GM18951 (cell line): ENCODE measurements at regions not wholly inside any gene's neighbourhood (a gene's known extent, or its start where the extent isn't known, plus 50 kb on each side); places are given as distances from the start of the nearest gene placed in this dataset.
"Not testable (repeated sequence)": the region's sequence is repeated elsewhere in the genome, so short reads cannot be mapped to it uniquely, and the experiment has no call there.

Experiments used
- POLR2A ChIP-seq: IDR thresholded peaks from 4 replicates; pipeline ENCODE4 v1.6.1; 2011; ENCODE audit warnings: mild to moderate bottlenecking; ENCODE audit not compliant: insufficient read length, insufficient read depth; ENCODE audit errors: extremely low read depth
- in situ Hi-C: fragments of 300-500 bp; cut with MboI; formaldehyde crosslinking; loops from one replicate; pipeline ENCODE4 v1.12.0; 2022; ENCODE audit warnings: low sequenced_read_pairs, mixed read lengths, inconsistent platforms; ENCODE audit not compliant: unreplicated experiment

DNA sequence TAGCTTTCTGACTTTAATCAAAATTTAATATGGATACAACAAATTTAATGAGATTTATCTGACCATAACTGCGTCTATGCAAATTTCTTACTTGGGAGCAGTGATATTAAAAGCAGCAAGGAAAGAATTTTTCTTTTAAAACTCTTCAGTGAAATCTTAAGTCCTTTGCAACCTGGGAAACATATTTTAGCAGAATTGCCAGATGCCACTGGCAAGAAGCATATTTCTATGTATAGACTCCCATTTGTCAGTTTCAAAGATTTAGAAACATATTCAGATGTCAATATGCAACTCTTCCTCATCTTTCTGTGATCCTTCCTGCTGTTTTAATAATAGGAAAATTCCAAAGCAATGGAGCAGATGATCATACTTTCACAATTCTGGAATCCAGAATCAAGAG is 911.3 kb downstream of the LUZP2 start:
- in situ Hi-C loops: no loop called here
- no peak for TF ChIP-seq POLR2A

GRCh38 chr11:25415793-25416192 is 916.1 kb upstream of the ANO3 start:
- no peak for TF ChIP-seq POLR2A
- in situ Hi-C loops: no loop called here

DNA sequence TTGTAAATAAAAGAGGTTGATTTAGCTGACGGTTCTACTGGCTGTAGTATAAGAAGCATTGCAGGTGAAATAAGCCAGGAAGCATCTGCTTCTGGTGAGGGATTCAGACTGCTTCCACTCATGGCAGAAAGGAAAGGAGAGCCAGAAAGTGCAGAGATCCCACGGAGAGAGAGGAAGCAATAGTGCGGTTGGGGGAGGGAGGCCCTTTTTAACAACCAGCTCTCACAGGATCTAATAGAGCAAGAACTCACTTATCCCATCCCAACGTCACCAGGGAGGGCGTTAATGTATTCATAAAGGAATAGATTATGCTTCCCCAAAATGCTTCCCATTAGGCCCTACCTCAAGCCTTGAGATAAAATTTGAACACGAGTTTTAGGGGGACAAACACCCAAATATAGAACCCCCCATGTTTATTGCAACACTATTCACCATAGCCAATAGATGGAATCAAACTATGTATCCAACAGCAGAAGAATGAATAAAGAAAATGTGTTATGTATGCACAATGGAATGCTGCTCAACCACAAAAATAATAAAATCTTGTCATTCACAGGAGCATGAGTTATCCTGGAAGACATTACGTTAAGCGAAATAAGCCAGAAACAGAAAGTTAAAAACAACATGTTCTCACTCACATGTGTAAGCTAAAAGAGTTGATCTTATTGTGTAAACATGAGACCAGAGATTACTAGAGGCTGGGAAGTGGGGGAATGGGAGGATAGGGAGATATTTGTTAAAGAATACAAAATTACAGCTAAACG is 908.3 kb upstream of the ANO3 start:
- in situ Hi-C loops: no loop called here
- TF ChIP-seq POLR2A: no peak

- in situ Hi-C loops: no loop called here
Observed at GRCh38 chr11:25432376-25432775, 899.6 kb upstream of the ANO3 start.

DNA sequence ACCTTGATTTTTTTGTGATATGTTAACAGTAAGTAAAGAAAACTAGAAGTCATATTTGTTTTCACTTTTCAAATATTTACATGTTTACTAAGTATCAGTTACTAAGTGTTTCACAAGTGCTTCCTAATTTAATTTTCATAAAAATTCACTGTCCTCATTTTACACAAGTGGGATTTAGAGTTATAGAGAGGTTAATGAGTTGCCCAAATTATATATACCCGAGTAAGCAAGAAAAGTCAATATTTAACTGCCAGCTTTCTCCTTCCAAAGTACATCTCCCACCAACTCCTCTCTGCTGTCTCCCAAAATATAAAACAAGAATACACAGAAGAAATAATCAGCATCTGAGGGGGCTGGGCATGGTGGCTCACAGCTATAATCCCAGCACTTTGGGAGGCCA is 896.7 kb upstream of the ANO3 start:
- TF ChIP-seq POLR2A: no peak
- in situ Hi-C loops: no loop called here

More at GRCh38 chr11:25432376-25432775, 899.6 kb upstream of the ANO3 start:
- no peak for TF ChIP-seq POLR2A

GRCh38 chr11:25436326-25436725 is 895.6 kb upstream of the ANO3 start:
- in situ Hi-C loops: no loop called here
- TF ChIP-seq POLR2A: no peak

DNA sequence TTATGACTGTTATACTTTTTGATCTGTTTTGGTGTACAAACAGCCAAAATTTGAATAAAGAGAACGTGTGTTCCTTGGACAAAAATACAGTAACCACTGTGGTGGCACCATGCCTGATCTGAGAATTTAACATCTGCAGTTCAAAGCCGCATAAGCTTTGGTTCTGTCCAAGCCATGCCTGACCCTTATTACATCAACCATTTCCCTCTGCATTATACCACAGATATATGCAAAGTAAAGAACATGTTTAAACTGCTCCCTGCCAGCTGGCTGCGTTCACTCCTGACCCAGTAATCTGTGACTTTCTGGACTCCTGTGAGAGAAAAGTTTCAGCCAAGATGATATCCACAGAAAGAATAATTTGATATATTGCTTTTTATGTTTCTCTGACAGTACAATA is 890.5 kb upstream of the ANO3 start:
- no peak for TF ChIP-seq POLR2A
- in situ Hi-C loops: no loop called here

DNA sequence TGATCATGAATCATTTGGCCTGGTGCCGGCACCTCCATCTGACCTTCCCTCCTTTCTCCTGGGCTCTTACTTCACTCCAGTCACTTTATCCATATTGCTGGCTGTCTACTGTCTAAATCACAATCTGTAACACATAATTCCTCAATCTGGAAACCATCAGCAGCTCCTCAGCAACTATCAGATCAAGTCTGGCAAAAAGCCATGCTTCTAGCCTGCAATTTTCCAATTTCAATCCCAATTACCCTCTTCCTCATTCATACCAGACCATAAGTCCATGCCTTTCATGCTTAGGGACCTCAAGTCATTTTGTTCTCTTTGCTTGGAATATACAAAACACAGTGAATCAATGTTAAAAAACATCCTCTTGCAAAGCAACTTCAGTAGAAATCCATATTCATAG is 882.8 kb upstream of the ANO3 start:
- in situ Hi-C loops: no loop called here
- no peak for TF ChIP-seq POLR2A

GRCh38 chr11:25453471-25453870 is 878.5 kb upstream of the ANO3 start:
- in situ Hi-C loops: no loop called here
- no peak for TF ChIP-seq POLR2A

- TF ChIP-seq POLR2A: no peak
- in situ Hi-C loops: no loop called here
Observed at GRCh38 chr11:25456211-25456610, 875.7 kb upstream of the ANO3 start.

GRCh38 chr11:25483915-25484635 is 847.9 kb upstream of the ANO3 start:
- in situ Hi-C loops: no loop called here
- no peak for TF ChIP-seq POLR2A

- no peak for TF ChIP-seq POLR2A
- in situ Hi-C loops: no loop called here
Observed at GRCh38 chr11:25485315-25485714, 846.6 kb upstream of the ANO3 start.

GRCh38 chr11:25486338-25486737 is 845.6 kb upstream of the ANO3 start:
- in situ Hi-C loops: not testable (repeated sequence)

GRCh38 chr11:25488176-25488575 is 843.8 kb upstream of the ANO3 start:
- in situ Hi-C loops: not testable (repeated sequence)

GRCh38 chr11:25501426-25501825 is 830.5 kb upstream of the ANO3 start:
- in situ Hi-C loops: not testable (repeated sequence)
